GM12878 (cell line): ENCODE measurements at regions not wholly inside any gene's neighbourhood (a gene's known extent, or its start where the extent isn't known, plus 50 kb on each side); places are given as distances from the start of the nearest gene placed in this dataset.

ENCODE experiments used
- ATAC-seq: fragments of 200-7000 bp; cut with Tn5 transposase; 3 replicates; pipeline ENCODE4 v1.9.1; 2020; ENCODE audit warnings: mild to moderate bottlenecking, moderate library complexity
- BruUV-seq: library from RNA; stranded (reverse); fragments of 400-500 nt; replicated peaks from 2 replicates; lab custom pipeline; 2021; lab: Mats Ljungman, UMichigan
- CTCF ChIA-PET: fragments of 300-600 bp; sonication (Branson Sonifier 250); formaldehyde crosslinking; extraction: SDS; loops from one replicate; lab custom pipeline; 2021; ENCODE audit warnings: inconsistent platforms; lab: Yijun Ruan, JAX
- POLR2A ChIA-PET: fragments of 350-600 bp; formaldehyde crosslinking; extraction: SDS; loops from one replicate; lab custom pipeline; 2021; ENCODE audit warnings: inconsistent platforms; lab: Charles Lee
- RAD21 ChIA-PET: fragments of 300-600 bp; sonication (Branson Sonifier 250); formaldehyde crosslinking; loops from one replicate; lab custom pipeline; 2023; ENCODE audit warnings: antibody characterized with exemption; ENCODE audit not compliant: unreplicated experiment; lab: Charles Lee
- SMC1A ChIA-PET: fragments of 300-600 bp; sonication (Branson Sonifier 250); formaldehyde crosslinking; loops from one replicate; lab custom pipeline; 2023; ENCODE audit not compliant: unreplicated experiment, uncharacterized antibody; lab: Charles Lee
- DNase-seq: peaks from one replicate; pipeline ENCODE4 v3.0.0-alpha.2; 2011; ENCODE audit warnings: low read depth, low spot score
- FAIRE-seq: peaks from 3 replicates; lab custom pipeline; 2011; peaks lifted over from hg19 to GRCh38; lab: Jason Lieb, UNC
- H2AFZ ChIP-seq: 2 replicates; pipeline ENCODE4 v1.6.0; 2011; ENCODE audit warnings: low read depth, low read length, control low read depth; ENCODE audit not compliant: control insufficient read depth
- H3K27ac ChIP-seq: 2 replicates; pipeline ENCODE4 v1.5.1; 2011; ENCODE audit warnings: control low read depth; ENCODE audit not compliant: control insufficient read depth, insufficient read depth
- H3K27me3 ChIP-seq, 2 experiments: replicated peaks in 1 of 2; 2 replicates each; pipeline versions ENCODE4 v1.6.0 to v1.6.1; 2011; ENCODE audit warnings: low read length in 1 of 2; ENCODE audit not compliant: control insufficient read depth in 2 of 2, insufficient read depth in 2 of 2
- H3K36me3 ChIP-seq, 2 experiments: 2 replicates each; pipeline ENCODE4 v1.5.1; 2011; ENCODE audit warnings: low read length in 1 of 2; ENCODE audit not compliant: control insufficient read depth in 2 of 2, insufficient read depth in 2 of 2
- H3K4me1 ChIP-seq: 2 replicates; pipeline ENCODE4 v1.6.1; 2011; ENCODE audit warnings: mild to moderate bottlenecking, low read length, moderate library complexity, mixed read lengths; ENCODE audit not compliant: control insufficient read depth, insufficient read depth
- H3K4me2 ChIP-seq: 2 replicates; pipeline ENCODE4 v1.6.0; 2011; ENCODE audit warnings: control low read depth; ENCODE audit not compliant: control insufficient read depth, insufficient read depth
- H3K4me3 ChIP-seq: fragments of 200-600 bp; sonication (generic); 2 replicates; pipeline ENCODE4 v1.5.1; 2016
- H3K79me2 ChIP-seq: 2 replicates; pipeline ENCODE4 v1.6.0; 2011; ENCODE audit warnings: low read length; ENCODE audit not compliant: control insufficient read depth, insufficient read depth
- H3K9ac ChIP-seq: 2 replicates; pipeline ENCODE4 v1.8.0; 2011; ENCODE audit warnings: low read length, control low read depth, mixed read lengths; ENCODE audit not compliant: control insufficient read depth, insufficient read depth
- H3K9me3 ChIP-seq: replicated peaks from 3 replicates; pipeline ENCODE4 v1.5.1; 2011; ENCODE audit warnings: mild to moderate bottlenecking, low read length; ENCODE audit not compliant: control insufficient read depth, insufficient read depth
- H4K20me1 ChIP-seq: 2 replicates; pipeline ENCODE4 v1.6.0; 2011; ENCODE audit not compliant: control insufficient read depth, insufficient read depth
- ZBED1 ChIP-seq: IDR thresholded peaks from 2 replicates; pipeline ENCODE4 v1.6.1; 2016; ENCODE audit warnings: borderline replicate concordance
- WGBS: methylation state at CpG from one replicate; pipeline ENCODE4 v1.1.6; 2016; ENCODE audit warnings: low lambda C conversion rate; ENCODE audit not compliant: insufficient replicate concordance, insufficient coverage; ENCODE audit errors: missing lambda C conversion rate; 5-methylcytosine and 5-hydroxymethylcytosine counted together
- in situ Hi-C: fragments of 300-500 bp; cut with MboI; formaldehyde crosslinking; loops from 9 replicates; pipeline ENCODE4 v1.14.3; 2018; ENCODE audit warnings: mixed read lengths
- intact Hi-C: fragments of 100-400 bp; cut with micrococcal nuclease; formaldehyde crosslinking; loops from one replicate; pipeline ENCODE4 v1.14.2; 2022; ENCODE audit not compliant: unreplicated experiment
- TF ChIP-seq, protein P1 (sequence below): fragments of 450-650 bp; IDR thresholded peaks from 2 replicates; pipeline ENCODE4 v1.6.1; 2017; ENCODE audit warnings: mild to moderate bottlenecking, moderate library complexity

- TF ChIP-seq, protein P1, sequence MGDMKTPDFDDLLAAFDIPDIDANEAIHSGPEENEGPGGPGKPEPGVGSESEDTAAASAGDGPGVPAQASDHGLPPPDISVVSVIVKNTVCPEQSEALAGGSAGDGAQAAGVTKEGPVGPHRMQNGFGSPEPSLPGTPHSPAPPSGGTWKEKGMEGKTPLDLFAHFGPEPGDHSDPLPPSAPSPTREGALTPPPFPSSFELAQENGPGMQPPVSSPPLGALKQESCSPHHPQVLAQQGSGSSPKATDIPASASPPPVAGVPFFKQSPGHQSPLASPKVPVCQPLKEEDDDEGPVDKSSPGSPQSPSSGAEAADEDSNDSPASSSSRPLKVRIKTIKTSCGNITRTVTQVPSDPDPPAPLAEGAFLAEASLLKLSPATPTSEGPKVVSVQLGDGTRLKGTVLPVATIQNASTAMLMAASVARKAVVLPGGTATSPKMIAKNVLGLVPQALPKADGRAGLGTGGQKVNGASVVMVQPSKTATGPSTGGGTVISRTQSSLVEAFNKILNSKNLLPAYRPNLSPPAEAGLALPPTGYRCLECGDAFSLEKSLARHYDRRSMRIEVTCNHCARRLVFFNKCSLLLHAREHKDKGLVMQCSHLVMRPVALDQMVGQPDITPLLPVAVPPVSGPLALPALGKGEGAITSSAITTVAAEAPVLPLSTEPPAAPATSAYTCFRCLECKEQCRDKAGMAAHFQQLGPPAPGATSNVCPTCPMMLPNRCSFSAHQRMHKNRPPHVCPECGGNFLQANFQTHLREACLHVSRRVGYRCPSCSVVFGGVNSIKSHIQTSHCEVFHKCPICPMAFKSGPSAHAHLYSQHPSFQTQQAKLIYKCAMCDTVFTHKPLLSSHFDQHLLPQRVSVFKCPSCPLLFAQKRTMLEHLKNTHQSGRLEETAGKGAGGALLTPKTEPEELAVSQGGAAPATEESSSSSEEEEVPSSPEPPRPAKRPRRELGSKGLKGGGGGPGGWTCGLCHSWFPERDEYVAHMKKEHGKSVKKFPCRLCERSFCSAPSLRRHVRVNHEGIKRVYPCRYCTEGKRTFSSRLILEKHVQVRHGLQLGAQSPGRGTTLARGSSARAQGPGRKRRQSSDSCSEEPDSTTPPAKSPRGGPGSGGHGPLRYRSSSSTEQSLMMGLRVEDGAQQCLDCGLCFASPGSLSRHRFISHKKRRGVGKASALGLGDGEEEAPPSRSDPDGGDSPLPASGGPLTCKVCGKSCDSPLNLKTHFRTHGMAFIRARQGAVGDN = no peak
- TF ChIP-seq, all 136 proteins: peak for 0
These were observed 249.4 kb downstream of the MYCN start (continued) for GRCh38 chr2:16189836-16190160.

GRCh38 chr2:16189029-16189835 is 248.9 kb downstream of the MYCN start:
- Histone ChIP-seq H3K79me2 (no peaks in the 10 kb centered on the region), H3K4me3 (no peak overlapping the region), H2AFZ (no peak overlapping the region), H3K4me1 (no peaks in the 10 kb centered on the region), H3K9me3 (no peaks in the 10 kb centered on the region), H3K27me3 (no peaks in the 10 kb centered on the region; a peak in 1 of 4 replicates), H4K20me1 (no peaks in the 10 kb centered on the region), H3K27ac (no peak overlapping the region), H3K9ac (no peak overlapping the region), H3K36me3 (no peaks in the 10 kb centered on the region), H3K4me2 (no peak overlapping the region)
- POLR2A ChIA-PET = no interaction called here
- TF ChIP-seq ZBED1 = no peak
- DNase-seq (no peak), FAIRE-seq (no peak), ATAC-seq (no peak)
- 14% methylated on average over 5 of the region's 5 CpGs for WGBS
- intact Hi-C loops = no loop called here
- CTCF ChIA-PET = no interaction called here
- RAD21 ChIA-PET = no interaction called here
- SMC1A ChIA-PET = no interaction called here
- no TSS peak for BruUV-seq
- in situ Hi-C loops = no loop called here
